ENCODE measurements at regions not wholly inside any gene's neighbourhood (a gene's known extent, or its start where the extent isn't known, plus 50 kb on each side); places are given as distances from the start of the nearest gene placed in this dataset.

DNA sequence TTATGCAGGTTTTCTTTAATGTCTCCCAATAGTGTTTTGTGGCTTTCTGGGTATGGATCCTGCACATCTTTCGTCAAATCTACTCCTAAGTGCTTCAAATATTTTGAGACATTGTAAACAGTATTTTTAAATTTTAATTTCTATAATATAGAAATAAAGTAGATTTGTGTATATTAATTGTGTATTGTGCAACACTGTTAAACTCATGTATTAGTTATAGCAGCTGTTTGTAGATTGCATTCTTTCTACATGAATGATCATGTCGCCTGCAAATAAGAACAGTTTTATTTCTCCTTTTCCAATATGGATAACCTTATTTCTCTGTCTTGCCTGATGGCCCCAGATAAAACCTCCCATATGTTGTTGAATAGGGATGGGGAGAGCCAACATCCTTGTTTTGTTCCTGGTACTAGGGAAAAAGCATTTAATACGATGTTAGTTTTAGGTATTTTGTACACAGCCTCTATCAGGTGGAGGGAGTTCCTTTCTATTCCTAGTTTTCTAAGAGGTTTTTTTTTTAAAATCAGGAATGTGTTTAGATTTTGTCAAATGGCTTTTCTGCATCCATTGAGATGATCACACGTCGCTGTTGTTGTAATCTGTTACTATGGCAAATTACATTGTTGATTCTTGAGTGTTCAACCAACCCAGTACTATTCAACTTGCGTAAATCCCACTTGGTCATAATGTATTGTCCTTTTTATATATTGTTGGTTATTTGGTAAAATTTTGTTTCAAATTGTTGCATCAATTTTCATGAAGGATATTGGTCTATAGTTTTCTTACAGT, 71.1 kb upstream of the DGKG start:
- no peaks in the 10 kb centered on the region for H3K27me3 Mint-ChIP-seq
- no peak overlapping the region for H3K4me3 Mint-ChIP-seq
- H3K27ac Mint-ChIP-seq: peak overlapping the region in 1 of 2 donors; percentile 74
- DNase-seq: no peak
- ATAC-seq: no peak
- H3K9me3 Mint-ChIP-seq: no peaks in the 10 kb centered on the region
- H3K4me1 Mint-ChIP-seq: no peaks in the 10 kb centered on the region

DNA sequence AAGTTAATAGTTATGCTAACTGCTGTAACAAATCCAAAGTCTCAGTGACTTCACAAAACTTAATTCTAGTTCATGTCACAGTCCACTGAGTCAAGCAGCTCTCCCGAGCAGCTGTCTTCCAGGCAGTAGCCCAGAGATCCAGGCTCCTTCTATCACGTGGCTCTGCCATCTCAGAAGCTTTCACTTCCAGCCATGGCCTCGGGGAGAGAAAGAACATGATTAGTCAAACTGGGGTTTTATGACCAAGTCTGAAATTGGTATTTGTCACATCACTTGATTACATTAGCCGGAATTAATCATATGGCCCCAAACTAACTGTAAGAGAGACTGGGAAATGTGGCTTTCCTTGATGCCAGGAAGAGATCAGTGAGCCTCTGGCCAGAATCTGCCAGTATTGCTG, 70.2 kb upstream of the DGKG start:
- Mint-ChIP-seq H3K4me3 (no peak overlapping the region), H3K27ac (no peak overlapping the region), H3K27me3 (no peaks in the 10 kb centered on the region), H3K4me1 (no peaks in the 10 kb centered on the region), H3K9me3 (no peaks in the 10 kb centered on the region)
- ATAC-seq: peak; percentile 39
- no peak for DNase-seq

DNA sequence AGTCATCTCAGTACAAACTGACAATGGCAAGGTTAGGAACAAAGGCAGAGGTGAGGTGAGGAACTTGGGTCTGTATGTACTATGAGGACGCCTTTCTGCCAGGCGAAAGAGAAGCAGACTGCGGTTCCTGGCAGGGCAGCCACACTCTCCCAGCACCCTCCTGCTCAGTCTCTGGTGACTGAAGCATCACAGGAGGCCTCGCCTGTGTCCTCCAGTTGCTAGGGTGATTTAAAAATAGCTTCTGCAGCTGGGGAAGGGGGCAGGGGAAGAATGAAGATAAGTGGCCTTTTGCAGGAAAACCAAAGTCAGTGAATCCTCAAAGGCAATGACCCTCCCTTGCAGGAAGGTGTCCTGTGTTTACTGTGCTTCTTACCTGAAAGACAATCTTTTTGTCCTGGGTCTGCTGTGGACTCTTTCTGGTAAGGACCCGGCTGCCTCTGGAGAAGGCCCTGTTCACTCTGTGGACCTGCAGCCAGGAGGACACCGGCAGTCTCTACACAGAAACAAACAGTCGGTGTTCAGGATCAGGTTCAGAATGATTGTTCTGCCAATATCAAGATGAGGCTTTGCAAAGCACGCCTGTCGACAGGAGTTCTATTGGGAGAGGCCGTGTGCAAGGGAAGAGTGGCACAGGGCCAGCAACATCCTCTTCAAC, 65.7 kb upstream of the DGKG start:
- peak overlapping the region in 1 of 2 donors; percentile 5 for H3K27ac Mint-ChIP-seq
- H3K27me3 Mint-ChIP-seq: peaks cover 12% of the 10 kb centered on the region
- no peaks in the 10 kb centered on the region for H3K4me1 Mint-ChIP-seq
- no peaks in the 10 kb centered on the region for H3K9me3 Mint-ChIP-seq
- DNase-seq: no peak
- no peak overlapping the region for H3K4me3 Mint-ChIP-seq
- no peak for ATAC-seq

DNA sequence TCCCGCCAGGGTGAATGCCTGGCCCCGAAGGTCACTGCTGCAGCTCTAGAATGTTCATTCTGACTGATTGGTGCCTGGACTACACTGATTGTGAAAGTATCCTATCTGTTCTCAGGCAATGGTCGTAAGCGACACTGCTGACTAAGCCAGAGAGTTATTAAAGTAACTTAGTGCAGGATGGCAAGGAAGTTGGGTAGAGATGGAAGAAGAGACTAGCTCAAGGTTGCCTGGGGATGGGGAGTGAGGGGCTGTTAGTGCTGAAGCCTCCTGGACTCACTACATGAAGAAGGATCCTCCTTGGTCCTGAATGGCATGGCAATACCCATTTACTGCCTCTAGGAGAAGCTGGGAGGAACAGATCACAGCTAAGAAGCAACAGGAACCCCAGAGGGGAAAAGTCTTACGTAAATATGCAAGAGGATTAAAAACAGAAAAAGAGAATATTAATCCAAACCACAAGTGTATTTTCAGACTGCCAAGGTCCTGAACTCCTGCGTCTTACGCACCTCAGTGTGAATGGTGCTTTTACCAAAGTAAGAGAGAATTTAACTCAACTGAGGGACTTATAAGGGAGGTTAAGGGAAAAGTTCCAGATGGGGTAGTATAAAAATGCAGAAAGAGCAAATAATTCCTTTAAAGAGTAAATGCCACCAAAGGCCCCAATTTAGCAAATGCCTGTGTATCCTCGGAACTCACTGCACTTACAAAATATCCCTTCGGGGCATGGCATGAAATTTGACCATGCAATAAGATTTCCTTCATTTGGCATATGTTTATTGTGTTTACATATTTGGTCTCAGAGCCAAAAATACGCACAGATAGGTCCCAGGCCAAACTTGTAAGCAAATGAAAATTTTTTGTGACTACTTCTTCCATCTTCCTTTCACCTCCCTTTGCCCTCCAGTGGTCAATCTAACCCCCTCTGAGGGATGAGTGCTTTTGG, 64.0 kb upstream of the DGKG start:
- Mint-ChIP-seq H3K27ac (no peak overlapping the region), H3K27me3 (peaks cover 12% of the 10 kb centered on the region)
- DNase-seq: no peak

DNA sequence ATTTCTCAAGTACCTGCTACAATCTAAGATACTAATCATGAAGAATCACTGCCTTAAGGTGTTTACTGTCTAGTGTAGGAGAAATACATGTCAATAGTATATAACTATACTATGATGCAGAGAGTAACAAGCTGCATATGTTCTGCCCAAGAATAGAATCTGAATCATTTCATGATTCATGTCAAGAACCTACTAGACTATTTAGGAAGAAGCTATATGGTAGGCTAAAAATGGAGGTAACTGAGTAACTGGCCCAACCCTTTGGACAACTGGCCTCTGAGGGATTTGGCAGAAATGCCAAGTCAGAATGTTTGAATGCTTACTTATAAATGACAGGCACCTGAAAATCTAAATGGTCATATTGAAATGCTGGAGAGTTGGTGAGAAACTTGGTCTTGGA, 59.9 kb upstream of the DGKG start:
- H3K27ac Mint-ChIP-seq: no peak overlapping the region
- no peaks in the 10 kb centered on the region for H3K9me3 Mint-ChIP-seq
- ATAC-seq: no peak

More for the DNA sequence above, 64.0 kb upstream of the DGKG start:
- ATAC-seq: no peak
- Mint-ChIP-seq H3K4me1 (no peaks in the 10 kb centered on the region), H3K9me3 (no peaks in the 10 kb centered on the region), H3K4me3 (no peak overlapping the region)

DNA sequence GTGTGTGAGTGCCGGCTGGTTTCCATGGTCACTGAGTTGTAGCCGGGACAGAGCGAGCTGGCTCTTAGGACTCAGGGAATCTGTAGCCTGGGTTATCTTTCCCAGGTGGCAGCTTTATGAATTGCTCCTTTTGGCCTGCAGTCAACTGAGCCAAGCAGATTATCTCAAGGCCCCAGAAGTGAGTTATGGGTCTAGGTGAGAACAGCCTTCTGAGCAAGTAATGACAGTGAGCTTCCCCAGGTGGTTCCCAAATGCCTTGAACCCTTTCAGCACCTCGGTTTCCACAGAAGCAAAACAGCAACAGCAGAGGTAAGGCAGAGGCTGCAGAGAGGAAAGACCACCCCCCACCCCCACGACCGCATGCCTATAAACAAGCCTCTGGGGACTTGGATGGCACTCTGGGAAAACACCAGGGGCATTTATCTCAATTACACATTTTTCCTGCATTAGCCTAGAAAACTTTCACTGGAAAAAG, 56.7 kb upstream of the DGKG start:
- peaks cover 27% of the 10 kb centered on the region for H3K27me3 Mint-ChIP-seq
- DNase-seq: no peak
- peak; percentile 27 for ATAC-seq

More for the DNA sequence above, 59.9 kb upstream of the DGKG start:
- H3K27me3 Mint-ChIP-seq: peaks cover 24% of the 10 kb centered on the region
- DNase-seq: no peak
- H3K4me3 Mint-ChIP-seq: no peak overlapping the region
- no peaks in the 10 kb centered on the region for H3K4me1 Mint-ChIP-seq

DNA sequence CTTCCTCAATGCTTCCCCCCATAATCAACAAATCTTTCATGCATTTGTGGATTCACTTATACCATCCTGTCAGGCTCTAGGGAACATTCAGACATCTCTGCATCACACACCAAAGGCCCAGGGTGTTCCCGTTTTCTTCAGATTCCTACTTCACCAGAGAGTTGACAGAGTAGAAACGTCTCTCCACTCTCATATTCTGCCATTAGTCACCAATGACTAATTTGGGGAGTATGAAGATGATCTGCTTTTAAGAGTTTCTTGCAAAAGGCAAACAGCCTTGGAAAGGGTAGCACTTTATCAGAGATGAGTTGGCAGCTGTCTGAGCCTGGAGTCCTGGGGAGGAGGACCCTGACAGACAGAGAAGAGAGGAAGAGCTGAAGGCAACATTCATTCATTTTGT, 55.8 kb upstream of the DGKG start:
- Mint-ChIP-seq H3K9me3 (no peaks in the 10 kb centered on the region), H3K4me1 (peaks cover 23% of the 10 kb centered on the region), H3K27me3 (peaks cover 35% of the 10 kb centered on the region), H3K4me3 (no peak overlapping the region), H3K27ac (peak overlapping the region in 1 of 2 donors; percentile 40)
- DNase-seq: no peak
- ATAC-seq: peak; percentile 68

More for the DNA sequence above, 56.7 kb upstream of the DGKG start:
- Mint-ChIP-seq H3K9me3 (no peaks in the 10 kb centered on the region), H3K4me1 (peaks cover 16% of the 10 kb centered on the region), H3K27ac (no peak overlapping the region), H3K4me3 (no peak overlapping the region)

DNA sequence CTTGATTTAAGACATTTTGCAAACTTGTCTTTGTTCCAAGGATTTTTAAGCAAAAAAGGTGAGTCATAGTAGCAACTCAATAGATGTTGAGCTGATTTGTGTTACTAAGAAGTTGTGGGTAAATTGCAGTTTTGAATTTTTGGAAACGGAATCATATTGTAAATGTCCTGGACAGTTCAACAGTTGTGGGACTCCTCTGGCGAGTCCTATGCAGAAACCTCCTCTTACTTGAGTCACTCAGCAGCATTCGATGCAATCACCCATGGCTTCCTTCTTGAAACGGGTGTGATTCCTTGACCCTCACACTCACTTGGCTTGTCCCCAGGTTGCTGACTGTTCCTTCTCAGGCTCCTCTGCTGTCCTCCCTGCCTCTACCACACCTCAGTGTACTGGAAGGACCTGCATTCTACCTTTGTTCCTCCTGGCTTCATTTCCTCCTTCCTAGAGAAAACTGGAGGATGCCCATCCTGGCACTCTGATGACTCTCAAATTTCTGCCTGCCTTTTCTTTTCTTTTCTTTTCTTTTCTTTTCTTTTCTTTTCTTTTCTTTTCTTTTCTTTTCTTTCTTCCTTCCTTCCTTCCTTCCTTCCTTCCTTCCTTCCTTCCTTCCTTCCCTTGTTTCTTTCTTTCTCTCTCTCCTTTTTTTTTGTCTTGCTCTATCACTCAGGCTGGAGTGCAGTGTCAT, 52.8 kb upstream of the DGKG start:
- H3K27ac Mint-ChIP-seq: no peak overlapping the region

DNA sequence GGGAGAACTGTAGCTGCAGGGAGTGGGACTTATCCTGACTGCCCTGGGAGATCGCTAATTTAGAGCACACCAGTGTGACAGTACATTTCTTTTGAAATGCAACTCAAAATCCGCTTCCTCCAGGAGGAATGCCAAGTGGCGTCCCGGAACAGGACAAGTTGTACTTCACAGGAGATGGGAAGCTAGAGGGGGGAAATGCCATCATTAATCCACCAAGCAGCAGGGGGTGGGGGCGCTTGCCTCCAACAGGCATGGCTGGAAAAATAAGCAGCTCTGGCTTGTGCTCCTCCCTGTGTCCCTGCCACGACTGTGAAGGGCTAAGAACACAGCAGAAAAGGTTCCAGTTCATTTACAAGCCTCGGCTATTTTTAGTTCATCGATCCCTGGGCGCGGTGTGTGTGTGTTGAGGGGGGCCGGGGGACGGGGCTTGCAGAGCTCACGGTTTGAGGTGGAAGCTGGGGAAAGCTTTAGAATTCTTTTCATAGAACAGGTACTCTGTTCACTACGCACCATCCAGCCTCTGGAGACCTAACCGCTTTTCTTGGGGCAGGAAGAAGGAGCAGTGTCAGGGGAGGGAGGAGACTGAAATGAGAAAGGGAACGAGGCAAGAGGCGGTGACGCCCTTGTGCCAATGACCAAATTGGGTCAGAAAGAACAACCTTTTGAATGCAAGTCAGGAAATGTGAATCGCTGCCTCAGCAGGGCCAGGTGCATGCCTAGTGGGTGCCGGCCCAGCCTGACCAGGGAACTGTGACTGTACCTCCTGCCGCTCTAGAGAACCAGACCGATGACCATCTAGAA, 51.8 kb upstream of the DGKG start:
- Mint-ChIP-seq H3K4me3 (peak overlapping the region; percentile 68 to 73), H3K9me3 (no peaks in the 10 kb centered on the region), H3K27ac (peak overlapping the region in 1 of 2 donors; percentile 9), H3K4me1 (peaks cover 40% of the 10 kb centered on the region), H3K27me3 (peaks cover 35% of the 10 kb centered on the region)
- ATAC-seq (peak; percentile 52), DNase-seq (no peak)

More for the DNA sequence above, 52.8 kb upstream of the DGKG start:
- ATAC-seq (no peak), DNase-seq (no peak)
- Mint-ChIP-seq H3K4me1 (peaks cover 40% of the 10 kb centered on the region), H3K4me3 (peak overlapping the region in 1 of 2 donors; percentile 68), H3K27me3 (peaks cover 27% of the 10 kb centered on the region), H3K9me3 (no peaks in the 10 kb centered on the region)

DNA sequence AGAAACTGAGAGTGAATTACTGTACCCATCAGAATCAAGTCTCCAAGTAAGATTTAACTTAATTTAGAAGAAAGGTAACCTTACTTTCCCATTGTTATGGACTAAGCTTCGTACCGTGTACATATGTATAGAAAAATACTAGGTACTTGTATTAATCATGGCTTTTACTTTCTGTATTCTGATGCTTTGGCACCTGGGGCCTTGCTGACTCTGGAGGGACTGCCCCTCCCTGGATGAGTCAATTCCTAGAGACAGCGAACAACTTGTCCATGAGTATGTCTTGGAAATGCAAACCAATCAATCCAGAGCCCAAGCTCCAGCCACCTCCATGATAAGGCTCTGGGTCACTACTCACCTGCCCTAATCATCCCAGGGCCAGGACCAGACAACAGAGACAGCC, 50.0 kb upstream of the DGKG start:
- Mint-ChIP-seq H3K27ac (no peak overlapping the region), H3K4me1 (peaks cover 40% of the 10 kb centered on the region), H3K9me3 (no peaks in the 10 kb centered on the region), H3K27me3 (peaks cover 34% of the 10 kb centered on the region), H3K4me3 (no peak overlapping the region)
- peak in 1 of 2 donors; percentile 39 for DNase-seq
- peak; percentile 89 for ATAC-seq

Data from stimulated activated naive CD8-positive, alpha-beta T cell treated with anti-CD3 and anti-CD28 coated beads, Interleukin-15, amount 100 ng/mL, for 72 hours (primary cell).